RWPE1 (cell line): ENCODE measurements at regions not wholly inside any gene's neighbourhood (a gene's known extent, or its start where the extent isn't known, plus 50 kb on each side); places are given as distances from the start of the nearest gene placed in this dataset.

Source experiments
- CTCF ChIA-PET: fragments of 350-600 bp; sonication (Branson Sonifier 250); formaldehyde crosslinking; extraction: SDS; loops from one replicate; lab custom pipeline; 2021; lab: Yijun Ruan, JAX
- POLR2A ChIA-PET: fragments of 400-600 bp; formaldehyde crosslinking; extraction: SDS; loops from one replicate; lab custom pipeline; 2020; ENCODE audit warnings: antibody characterized with exemption; ENCODE audit not compliant: low non-redundant PET; lab: Yijun Ruan, JAX
- DNase-seq: peaks from one replicate; pipeline ENCODE4 v3.0.0; 2012; ENCODE audit warnings: low spot score
- H3K27ac ChIP-seq: fragments of 450-650 bp; 2 replicates; pipeline ENCODE4 v1.5.1; 2017
- CTCF ChIP-seq: fragments of 450-650 bp; conservative IDR thresholded peaks from 2 replicates; pipeline ENCODE4 v1.5.1; 2017; ENCODE audit warnings: low read depth, mild to moderate bottlenecking

GRCh38 chr5:52685566-52685965 lies 102.2 kb upstream of the ITGA1 start:
- ChIA-PET CTCF (interaction anchor here (0.6 to 1.1 kb wide), 2 partner anchors 11 to 230 kb away, joined by 3 to 7 read pairs; no protein-coding TSS in a partner anchor), POLR2A (no interaction called here)
- H3K27ac ChIP-seq, result no peak overlapping the region
- TF ChIP-seq CTCF, result no peak
- no peak for DNase-seq

DNA sequence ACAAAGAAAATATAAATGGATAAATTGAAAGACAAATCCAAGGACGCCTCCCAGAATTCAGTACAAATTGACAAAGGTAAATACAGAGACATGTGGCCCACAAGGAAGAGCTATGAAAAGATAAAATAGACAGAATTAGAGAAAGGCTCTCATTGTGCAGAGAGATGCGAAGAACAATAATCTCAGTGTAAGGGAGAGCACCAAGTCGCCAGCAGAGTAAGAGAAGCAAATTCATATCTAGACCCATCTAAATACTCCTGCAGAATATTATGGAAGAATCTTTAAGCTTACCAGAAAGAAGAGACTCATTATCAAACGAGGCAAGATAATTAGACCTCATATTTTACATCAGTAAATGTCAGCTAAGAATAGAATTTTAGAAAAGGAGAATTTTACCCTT lies 101.7 kb upstream of the ITGA1 start:
- TF ChIP-seq CTCF, result no peak
- ChIA-PET POLR2A (no interaction called here), CTCF (interaction anchor here (0.6 to 1.2 kb wide), 3 partner anchors 9 to 230 kb away, joined by 3 to 7 read pairs (median 5); no protein-coding TSS in a partner anchor)
- no peak for DNase-seq
- no peak overlapping the region for H3K27ac ChIP-seq

GRCh38 chr5:52690236-52690768 lies 97.4 kb upstream of the ITGA1 start:
- H3K27ac ChIP-seq, result no peak overlapping the region
- no peak for DNase-seq
- ChIA-PET POLR2A (no interaction called here), CTCF (no interaction called here)
- no peak for TF ChIP-seq CTCF

GRCh38 chr5:52692039-52692438 lies 95.7 kb upstream of the ITGA1 start:
- no peak overlapping the region for H3K27ac ChIP-seq
- no peak for TF ChIP-seq CTCF
- CTCF ChIA-PET, result interaction anchor here (0.7 to 1.1 kb wide), 3 partner anchors 13 to 22 kb away, joined by 3 to 4 read pairs (median 3); no protein-coding TSS in a partner anchor
- POLR2A ChIA-PET, result no interaction called here
- DNase-seq, result no peak

DNA sequence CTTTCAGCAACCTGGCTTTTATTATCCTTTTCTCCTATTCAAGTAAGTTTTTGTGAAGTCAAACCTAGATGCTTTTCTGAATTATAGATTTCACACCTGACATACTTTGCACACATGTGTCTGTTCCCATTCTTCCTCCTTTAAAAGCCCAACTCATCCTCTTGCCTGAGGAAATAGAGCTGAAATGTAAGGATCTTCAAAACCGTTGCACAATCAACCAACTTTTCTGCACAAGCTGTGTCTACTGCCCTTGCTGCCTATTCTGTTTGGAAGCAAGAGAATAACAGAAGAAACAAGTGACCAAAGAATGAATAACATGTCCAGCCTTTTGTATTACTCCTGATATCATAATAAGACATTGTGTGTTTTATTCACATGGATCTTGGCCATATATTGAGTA lies 95.1 kb upstream of the ITGA1 start:
- TF ChIP-seq CTCF, result no peak
- POLR2A ChIA-PET, result no interaction called here

DNA sequence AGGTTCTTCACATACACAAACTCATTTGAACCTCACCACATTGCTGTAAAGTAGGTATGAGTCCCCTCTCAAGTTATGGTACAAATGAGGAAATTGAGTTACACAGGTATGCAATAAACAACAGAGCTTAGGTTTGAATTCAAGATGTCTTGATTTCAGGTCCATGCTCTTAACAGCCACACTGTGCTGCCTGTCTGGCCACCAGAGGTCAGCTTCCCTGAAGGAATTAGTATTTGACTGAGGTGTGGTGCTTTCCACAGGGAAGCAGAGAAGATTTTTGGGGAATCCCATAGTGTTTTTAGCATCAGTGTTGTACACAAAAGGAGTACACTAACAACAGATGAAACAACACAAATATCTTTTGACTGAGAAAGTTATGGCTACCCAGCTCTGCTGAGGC lies 94.4 kb upstream of the ITGA1 start:
- ChIA-PET CTCF (interaction anchor here (0.5 to 1.6 kb wide), 15 partner anchors 16 to 1049 kb away, joined by 3 to 13 read pairs (median 4); partner anchors contain the start of genes ITGA1 and PELO), POLR2A (no interaction called here)
- peak; percentile 63 for TF ChIP-seq CTCF
- DNase-seq, result peak; percentile 49
- no peak overlapping the region for H3K27ac ChIP-seq

More for the DNA sequence above, 95.1 kb upstream of the ITGA1 start:
- no peak for DNase-seq
- CTCF ChIA-PET, result interaction anchor here (0.5 to 1.6 kb wide), 14 partner anchors 13 to 1049 kb away, joined by 3 to 13 read pairs (median 4); partner anchors contain the start of genes ITGA1 and PELO
- H3K27ac ChIP-seq, result no peak overlapping the region
